Endodermal cell (in vitro differentiated cells): ENCODE measurements at regions not wholly inside any gene's neighbourhood (a gene's known extent, or its start where the extent isn't known, plus 50 kb on each side); places are given as distances from the start of the nearest gene placed in this dataset.

Experiments used
- DNase-seq: peaks from one replicate; pipeline ENCODE4 v3.0.0-alpha.2; 2017
- H3K27ac ChIP-seq: 2 replicates; pipeline ENCODE4 v1.5.1; 2013; ENCODE audit warnings: mild to moderate bottlenecking, low read depth, low read length, moderate library complexity
- H3K27me3 ChIP-seq: 2 replicates; pipeline ENCODE4 v1.6.1; 2013; ENCODE audit warnings: mild to moderate bottlenecking, low read length, moderate library complexity; ENCODE audit not compliant: insufficient read depth, control insufficient read depth, poor library complexity, severe bottlenecking
- H3K36me3 ChIP-seq: 2 replicates; pipeline ENCODE4 v1.7.0; 2013; ENCODE audit warnings: mild to moderate bottlenecking, low read length, moderate library complexity; ENCODE audit not compliant: control insufficient read depth, insufficient read depth
- H3K4me1 ChIP-seq: one replicate; pipeline ENCODE4 v1.7.0; 2013; ENCODE audit warnings: low read length; ENCODE audit not compliant: control insufficient read depth, insufficient read depth
- H3K4me3 ChIP-seq: 2 replicates; pipeline ENCODE4 v1.5.1; 2013; ENCODE audit warnings: mild to moderate bottlenecking, low read length, moderate library complexity
- H3K9ac ChIP-seq: 2 replicates; pipeline ENCODE4 v1.6.1; 2013; ENCODE audit warnings: mild to moderate bottlenecking, low read length, moderate library complexity; ENCODE audit not compliant: poor library complexity, severe bottlenecking; ENCODE audit errors: extremely low read depth
- H3K9me3 ChIP-seq: 2 replicates; pipeline ENCODE4 v1.6.1; 2013; ENCODE audit warnings: mild to moderate bottlenecking, low read length, moderate library complexity; ENCODE audit not compliant: control insufficient read depth
- H3K27ac Mint-ChIP-seq: 2 replicates; pipeline ENCODE4 v1.8.0; 2020; ENCODE audit warnings: mixed read lengths
- H3K27me3 Mint-ChIP-seq: 2 replicates; pipeline ENCODE4 v1.8.0; 2021; ENCODE audit warnings: mild to moderate bottlenecking, mixed read lengths; ENCODE audit not compliant: insufficient read depth
- H3K36me3 Mint-ChIP-seq: 2 replicates; pipeline ENCODE4 v1.8.0; 2020; ENCODE audit warnings: low read depth, mixed read lengths
- H3K4me1 Mint-ChIP-seq: 2 replicates; pipeline ENCODE4 v1.8.0; 2020; ENCODE audit warnings: mixed read lengths
- H3K4me3 Mint-ChIP-seq: 2 replicates; pipeline ENCODE4 v1.8.0; 2020; ENCODE audit warnings: mild to moderate bottlenecking, moderate library complexity, mixed read lengths
- H3K9me3 Mint-ChIP-seq: 2 replicates; pipeline ENCODE4 v1.8.0; 2020; ENCODE audit warnings: mild to moderate bottlenecking, mixed read lengths
- WGBS, 2 experiments: methylation state at CpG; one replicate each; pipeline versions ENCODE4 v1.1.5 to v1.1.7; 2013; ENCODE audit warnings: missing lambda C conversion rate in 2 of 2, mixed read lengths in 1 of 2; ENCODE audit not compliant: insufficient coverage in 1 of 2, insufficient read length in 1 of 2; 5-methylcytosine and 5-hydroxymethylcytosine counted together
- TF ChIP-seq, protein P1 (sequence below): fragments of 200-600 bp; sonication (generic); conservative IDR thresholded peaks from 2 replicates; pipeline ENCODE4 v1.5.0; 2021; ENCODE audit warnings: antibody characterized with exemption, mild to moderate bottlenecking

DNA sequence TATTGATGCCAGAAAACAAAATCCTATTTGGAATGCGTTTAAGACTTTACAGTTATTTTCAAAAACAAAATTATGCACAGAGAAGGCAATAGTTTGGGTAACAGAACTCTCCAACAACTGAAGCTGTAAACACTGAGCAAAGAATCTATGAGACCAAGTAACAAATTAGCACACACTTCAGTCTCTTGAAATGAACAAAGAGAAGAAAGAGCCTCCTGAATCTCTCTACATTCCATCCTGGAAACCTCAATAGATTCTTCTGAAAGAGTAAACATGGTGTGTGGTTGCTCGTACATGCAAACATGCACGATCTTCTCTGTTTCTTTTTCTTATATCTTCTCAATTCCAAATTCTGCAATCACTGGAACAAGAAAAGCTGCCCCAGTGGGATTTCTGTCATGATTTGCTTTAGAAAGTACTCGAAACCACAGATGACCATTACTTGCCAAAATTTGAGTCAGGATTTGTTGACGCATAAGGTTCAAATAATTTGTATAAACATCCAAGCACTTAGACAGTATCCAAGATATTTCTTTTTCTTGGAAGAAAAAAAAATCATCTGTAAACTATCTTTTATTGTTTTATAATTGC is 137.9 kb upstream of the DACH1 start:
- Mint-ChIP-seq H3K4me1 (no peaks in the 10 kb centered on the region), H3K36me3 (no peaks in the 10 kb centered on the region), H3K9me3 (no peaks in the 10 kb centered on the region), H3K27me3 (no peaks in the 10 kb centered on the region), H3K4me3 (no peak overlapping the region), H3K27ac (no peak overlapping the region)
- Histone ChIP-seq H3K9ac (no peak overlapping the region), H3K9me3 (no peaks in the 10 kb centered on the region), H3K4me1 (no peaks in the 10 kb centered on the region), H3K36me3 (no peaks in the 10 kb centered on the region), H3K4me3 (no peak overlapping the region), H3K27ac (no peak overlapping the region), H3K27me3 (no peaks in the 10 kb centered on the region)
- 96% methylated on average over 5 of the region's 5 CpGs; no CpG with 5 or more reads in 1 of the 2 experiments for WGBS, 2 experiments
- TF ChIP-seq, protein P1, sequence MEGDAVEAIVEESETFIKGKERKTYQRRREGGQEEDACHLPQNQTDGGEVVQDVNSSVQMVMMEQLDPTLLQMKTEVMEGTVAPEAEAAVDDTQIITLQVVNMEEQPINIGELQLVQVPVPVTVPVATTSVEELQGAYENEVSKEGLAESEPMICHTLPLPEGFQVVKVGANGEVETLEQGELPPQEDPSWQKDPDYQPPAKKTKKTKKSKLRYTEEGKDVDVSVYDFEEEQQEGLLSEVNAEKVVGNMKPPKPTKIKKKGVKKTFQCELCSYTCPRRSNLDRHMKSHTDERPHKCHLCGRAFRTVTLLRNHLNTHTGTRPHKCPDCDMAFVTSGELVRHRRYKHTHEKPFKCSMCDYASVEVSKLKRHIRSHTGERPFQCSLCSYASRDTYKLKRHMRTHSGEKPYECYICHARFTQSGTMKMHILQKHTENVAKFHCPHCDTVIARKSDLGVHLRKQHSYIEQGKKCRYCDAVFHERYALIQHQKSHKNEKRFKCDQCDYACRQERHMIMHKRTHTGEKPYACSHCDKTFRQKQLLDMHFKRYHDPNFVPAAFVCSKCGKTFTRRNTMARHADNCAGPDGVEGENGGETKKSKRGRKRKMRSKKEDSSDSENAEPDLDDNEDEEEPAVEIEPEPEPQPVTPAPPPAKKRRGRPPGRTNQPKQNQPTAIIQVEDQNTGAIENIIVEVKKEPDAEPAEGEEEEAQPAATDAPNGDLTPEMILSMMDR = no peak
- no peak for DNase-seq

DNA sequence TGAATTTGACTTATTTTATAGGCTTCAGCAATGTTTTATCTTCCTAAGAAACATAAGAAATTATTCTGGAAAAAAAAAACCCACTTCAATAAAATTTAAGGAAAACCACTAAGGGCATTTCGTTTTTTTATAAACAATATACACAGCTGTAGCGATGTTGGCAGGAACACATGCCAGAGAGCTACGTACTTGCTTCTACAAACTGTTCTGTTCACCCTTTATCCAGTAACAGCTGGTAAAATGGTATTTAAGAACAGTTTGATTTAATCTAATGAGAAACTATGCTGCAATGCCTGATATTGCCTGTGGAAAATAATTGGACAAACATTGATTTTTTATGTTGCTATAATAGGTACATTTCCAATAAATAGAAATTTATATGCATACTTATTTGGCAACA is 137.2 kb upstream of the DACH1 start:
- DNase-seq = no peak
- Histone ChIP-seq H3K4me3 (no peak overlapping the region), H3K27ac (no peak overlapping the region), H3K4me1 (no peaks in the 10 kb centered on the region), H3K9me3 (peaks cover 2% of the 10 kb centered on the region), H3K9ac (no peak overlapping the region), H3K27me3 (no peaks in the 10 kb centered on the region), H3K36me3 (no peaks in the 10 kb centered on the region)
- H3K9me3 Mint-ChIP-seq = peaks cover 2% of the 10 kb centered on the region
- TF ChIP-seq, protein P1 = no peak
- H3K4me1 Mint-ChIP-seq = no peaks in the 10 kb centered on the region
- no peaks in the 10 kb centered on the region for H3K27me3 Mint-ChIP-seq
- no peaks in the 10 kb centered on the region for H3K36me3 Mint-ChIP-seq
- 80 to 83% methylated on average over 1 to 3 of the region's 3 CpGs for WGBS, 2 experiments
- H3K27ac Mint-ChIP-seq = no peak overlapping the region
- no peak overlapping the region for H3K4me3 Mint-ChIP-seq

DNA sequence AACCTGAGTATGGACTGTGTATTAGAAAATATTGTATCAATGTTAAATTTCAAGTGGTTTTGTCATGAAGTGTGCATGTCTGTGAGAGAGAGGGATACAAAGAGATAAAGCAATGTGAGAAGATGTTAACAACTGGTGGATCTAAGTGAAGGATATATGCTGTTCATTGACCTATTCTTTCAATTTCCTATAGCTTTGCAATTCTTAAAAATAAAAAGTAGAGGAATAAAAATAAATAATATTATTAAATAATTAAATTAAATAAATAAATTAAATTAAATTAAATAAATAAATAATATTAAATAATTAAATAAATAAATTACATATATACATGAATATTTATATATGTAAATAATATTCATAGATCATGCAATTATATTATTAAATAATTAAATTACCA is 131.2 kb upstream of the DACH1 start:
- Histone ChIP-seq H3K9ac (no peak overlapping the region), H3K4me1 (no peaks in the 10 kb centered on the region), H3K9me3 (peaks cover 9% of the 10 kb centered on the region), H3K36me3 (no peaks in the 10 kb centered on the region), H3K27ac (no peak overlapping the region), H3K27me3 (no peaks in the 10 kb centered on the region), H3K4me3 (no peak overlapping the region)
- TF ChIP-seq, protein P1 = no peak
- no peak for DNase-seq
- Mint-ChIP-seq H3K4me3 (no peak overlapping the region), H3K4me1 (peaks cover 8% of the 10 kb centered on the region), H3K27ac (no peak overlapping the region), H3K36me3 (no peaks in the 10 kb centered on the region), H3K27me3 (no peaks in the 10 kb centered on the region), H3K9me3 (peaks cover 7% of the 10 kb centered on the region)
